Endothelial cell of umbilical vein (primary cell): ENCODE measurements at regions not wholly inside any gene's neighbourhood (a gene's known extent, or its start where the extent isn't known, plus 50 kb on each side); places are given as distances from the start of the nearest gene placed in this dataset.

Source experiments
- BruUV-seq: library from RNA; stranded (reverse); fragments of 400-500 nt; replicated peaks from 2 replicates; lab custom pipeline; 2021; lab: Mats Ljungman, UMichigan
- CTCF ChIA-PET: fragments of 300-600, 350-600 bp; sonication (Branson Sonifier 250); formaldehyde crosslinking; loops from one replicate; lab custom pipeline; 2021; ENCODE audit warnings: antibody characterized with exemption, inconsistent platforms; lab: Charles Lee
- POLR2A ChIA-PET: fragments of 300-600, 350-600 bp; sonication (Branson Sonifier 250); formaldehyde crosslinking; loops from one replicate; lab custom pipeline; 2021; ENCODE audit warnings: antibody characterized with exemption, inconsistent platforms; lab: Charles Lee
- DNase-seq: peaks from one replicate; pipeline ENCODE4 v3.0.0-alpha.2; 2011; ENCODE audit warnings: low read depth, low spot score
- FAIRE-seq: peaks from 2 replicates; lab custom pipeline; 2011; peaks lifted over from hg19 to GRCh38; lab: Jason Lieb, UNC
- H2AFZ ChIP-seq: 2 replicates; pipeline ENCODE4 v1.6.0; 2012; ENCODE audit warnings: low read depth, low read length, control low read depth, inconsistent platforms
- H3K27ac ChIP-seq: 2 replicates; pipeline ENCODE4 v1.5.1; 2011; ENCODE audit warnings: low read depth, mild to moderate bottlenecking, control low read depth, low read length, moderate library complexity; ENCODE audit not compliant: insufficient read depth
- H3K27me3 ChIP-seq, 2 experiments: 2 replicates each; pipeline versions ENCODE4 v1.6.0 to v1.6.1; 2011; ENCODE audit warnings: low read length in 2 of 2, mixed read lengths in 1 of 2; ENCODE audit not compliant: control insufficient read depth in 2 of 2, insufficient read depth in 2 of 2
- H3K36me3 ChIP-seq, 2 experiments: 2 replicates in 1 of 2; 3 replicates in 1 of 2; pipeline ENCODE4 v1.5.1; 2011; ENCODE audit warnings: low read length in 2 of 2, mild to moderate bottlenecking in 1 of 2, moderate library complexity in 1 of 2; ENCODE audit not compliant: control insufficient read depth in 2 of 2, insufficient read depth in 2 of 2; ENCODE audit errors: extremely low read depth in 1 of 2
- H3K4me1 ChIP-seq: 3 replicates; pipeline ENCODE4 v1.5.1; 2011; ENCODE audit warnings: mild to moderate bottlenecking, low read length; ENCODE audit not compliant: control insufficient read depth, insufficient read depth; ENCODE audit errors: extremely low read depth
- H3K4me2 ChIP-seq: 2 replicates; pipeline ENCODE4 v1.6.1; 2011; ENCODE audit warnings: low read length, control low read depth, mixed read lengths; ENCODE audit not compliant: insufficient read depth
- H3K4me3 ChIP-seq, 3 experiments: fragments of 200-600 bp in 1 of 3; sonication (generic), shearing (Covaris generic) in 1 of 3; replicated peaks in 1 of 3; 2 replicates each; pipeline ENCODE4 v1.5.1; 2011 to 2016; ENCODE audit warnings: control low read depth in 3 of 3, low read length in 3 of 3, mild to moderate bottlenecking in 2 of 3, inconsistent platforms in 1 of 3, low read depth in 1 of 3, moderate library complexity in 1 of 3; ENCODE audit not compliant: insufficient read depth in 1 of 3
- H3K79me2 ChIP-seq: 2 replicates; pipeline ENCODE4 v1.6.0; 2012; ENCODE audit warnings: low read length, inconsistent platforms; ENCODE audit not compliant: control insufficient read depth, insufficient read depth
- H3K9ac ChIP-seq: replicated peaks from 2 replicates; pipeline ENCODE3; 2011; ENCODE audit warnings: low read length, control low read depth; ENCODE audit not compliant: insufficient read depth; ENCODE audit errors: extremely low read depth
- H3K9me1 ChIP-seq: replicated peaks from 3 replicates; pipeline ENCODE4 v1.6.0; 2011; ENCODE audit warnings: mild to moderate bottlenecking, low read length; ENCODE audit not compliant: control insufficient read depth, insufficient read depth; ENCODE audit errors: extremely low read depth
- H3K9me3 ChIP-seq: replicated peaks from 2 replicates; pipeline ENCODE4 v1.5.1; 2012; ENCODE audit warnings: low read length, inconsistent platforms; ENCODE audit not compliant: control insufficient read depth, insufficient read depth
- H4K20me1 ChIP-seq: replicated peaks from 2 replicates; pipeline ENCODE3; 2011; ENCODE audit warnings: mild to moderate bottlenecking, low read length; ENCODE audit not compliant: control insufficient read depth, insufficient read depth; ENCODE audit errors: extremely low read depth
- CTCF ChIP-seq, 2 donors: IDR thresholded peaks; 1 replicate in 1 of 2; 2 replicates in 1 of 2; pipeline ENCODE4 v1.5.1; 2011; ENCODE audit warnings: low read length in 2 of 2, mild to moderate bottlenecking in 2 of 2, moderate library complexity in 2 of 2, control low read depth in 1 of 2, inconsistent platforms in 1 of 2, low read depth in 1 of 2; ENCODE audit not compliant: insufficient read depth in 1 of 2; ENCODE audit errors: extremely low read depth in 1 of 2
- EZH2 ChIP-seq: IDR thresholded peaks from 2 replicates; pipeline ENCODE4 v1.6.1; 2012; ENCODE audit warnings: borderline replicate concordance, low read depth, mild to moderate bottlenecking, moderate library complexity, low read length, inconsistent platforms; ENCODE audit not compliant: severe bottlenecking
- FOS ChIP-seq: IDR thresholded peaks from 2 replicates; pipeline ENCODE4 v1.6.1; 2011; ENCODE audit warnings: mild to moderate bottlenecking, low read length, moderate library complexity, borderline replicate concordance; ENCODE audit not compliant: insufficient read depth
- GATA2 ChIP-seq: IDR thresholded peaks from 2 replicates; pipeline ENCODE4 v1.7.0; 2011; ENCODE audit warnings: low read depth, mild to moderate bottlenecking, moderate library complexity, mixed read lengths, low read length; ENCODE audit not compliant: insufficient read length, insufficient read depth
- JUN ChIP-seq: IDR thresholded peaks from 2 replicates; pipeline ENCODE4 v1.6.1; 2011; ENCODE audit warnings: borderline replicate concordance, low read depth; ENCODE audit not compliant: insufficient read length, insufficient read depth
- MAX ChIP-seq: IDR thresholded peaks from 2 replicates; pipeline ENCODE4 v1.6.1; 2011; ENCODE audit not compliant: insufficient read depth, insufficient read length
- MYC ChIP-seq: IDR thresholded peaks from one replicate; pipeline ENCODE4 v1.6.1; 2011; ENCODE audit warnings: mild to moderate bottlenecking, low read depth, low read length
- POLR2A ChIP-seq: IDR thresholded peaks from 2 replicates; pipeline ENCODE4 v1.6.1; 2012; ENCODE audit warnings: low read depth, mild to moderate bottlenecking, control low read depth, low read length
- POLR2AphosphoS5 ChIP-seq: IDR thresholded peaks from 2 replicates; pipeline ENCODE4 v1.6.1; 2012; ENCODE audit warnings: low read depth, mild to moderate bottlenecking, control low read depth, low read length, moderate library complexity; ENCODE audit not compliant: insufficient read depth
- dilution Hi-C: fragments of 300-500 bp; cut with MboI; formaldehyde crosslinking; loops from one replicate; pipeline ENCODE4 v1.15.0; 2019; ENCODE audit warnings: low sequenced_read_pairs; ENCODE audit not compliant: extremely low pct_ligation_motif_present
- intact Hi-C: fragments of 100-400 bp; cut with micrococcal nuclease; formaldehyde crosslinking; loops from one replicate; pipeline ENCODE4 v1.10.0; 2022

GRCh38 chr2:120516679-120517314 lies 170.9 kb downstream of the INHBB start:
- intact Hi-C loops = no loop called here
- dilution Hi-C loops = no loop called here

More at GRCh38 chr2:120516679-120517314, 170.9 kb downstream of the INHBB start:
- DNase-seq (no peak), FAIRE-seq (no peak)
- no peak overlapping the region for H3K9ac ChIP-seq
- no peaks in the 10 kb centered on the region for H3K36me3 ChIP-seq
- TF ChIP-seq GATA2 (no peak), EZH2 (no peak), FOS (no peak), POLR2A (no peak), JUN (no peak), POLR2AphosphoS5 (no peak), CTCF (IDR thresholded peaks at IDR 0.05; ENCODE audit: extremely low read depth in 1 of 2, insufficient read depth in 1 of 2, low read depth in 1 of 2, low read length in 2 of 2) (no peak), MYC (no peak), MAX (no peak)
- H3K9me1 ChIP-seq = no peaks in the 10 kb centered on the region
- no peaks in the 10 kb centered on the region for H3K9me3 ChIP-seq
- no peaks in the 10 kb centered on the region for H3K79me2 ChIP-seq
- H3K4me2 ChIP-seq = no peak overlapping the region
- CTCF ChIA-PET = interaction anchor here (0.5 to 3.1 kb wide), 6 partner anchors 8 to 210 kb away, joined by 3 to 11 read pairs (median 4); no protein-coding TSS in a partner anchor
- H2AFZ ChIP-seq = no peak overlapping the region
- H3K4me1 ChIP-seq = no peaks in the 10 kb centered on the region
- H3K27ac ChIP-seq = no peak overlapping the region
- no peaks in the 10 kb centered on the region for H4K20me1 ChIP-seq
- peaks cover 13 to 47% of the 10 kb centered on the region in 2 experiments for H3K27me3 ChIP-seq
- POLR2A ChIA-PET = no interaction called here
- no peak overlapping the region for H3K4me3 ChIP-seq
- no TSS peak for BruUV-seq
